H1 (cell line): ENCODE measurements at regions not wholly inside any gene's neighbourhood (a gene's known extent, or its start where the extent isn't known, plus 50 kb on each side); places are given as distances from the start of the nearest gene placed in this dataset.

ENCODE experiments used
- CTCF ChIA-PET: fragments of 300-600 bp; sonication (Branson Sonifier 250); formaldehyde crosslinking; loops from one replicate; lab custom pipeline; 2021; ENCODE audit not compliant: partially characterized antibody; lab: Charles Lee
- POLR2A ChIA-PET: fragments of 300-600 bp; sonication (Branson Sonifier 250); formaldehyde crosslinking; loops from one replicate; lab custom pipeline; 2021; ENCODE audit warnings: inconsistent platforms; ENCODE audit not compliant: partially characterized antibody; lab: Charles Lee
- DNase-seq, 2 experiments: peaks; one replicate each; pipeline versions ENCODE4 v3.0.0 to v3.0.0-alpha.2; 2010 to 2022; ENCODE audit warnings: low spot score in 2 of 2, low read depth in 1 of 2, mixed read lengths in 1 of 2
- FAIRE-seq: peaks from 2 replicates; lab custom pipeline; 2011; peaks lifted over from hg19 to GRCh38; lab: Jason Lieb, UNC
- H2AFZ ChIP-seq: 2 replicates; pipeline ENCODE4 v1.8.1; 2012; ENCODE audit warnings: low read length, inconsistent platforms
- H2AK5ac ChIP-seq: 2 replicates; pipeline ENCODE4 v1.6.1; 2013; ENCODE audit warnings: low read depth, low read length
- H2BK120ac ChIP-seq: replicated peaks from 2 replicates; pipeline ENCODE3; 2013; ENCODE audit warnings: low read depth, low read length, inconsistent platforms
- H2BK12ac ChIP-seq: 2 replicates; pipeline ENCODE4 v1.6.1; 2013; ENCODE audit warnings: low read depth, low read length
- H2BK15ac ChIP-seq: 2 replicates; pipeline ENCODE4 v1.6.1; 2013; ENCODE audit warnings: low read length
- H2BK20ac ChIP-seq: 2 replicates; pipeline ENCODE4 v1.6.1; 2013; ENCODE audit warnings: low read length
- H2BK5ac ChIP-seq: 2 replicates; pipeline ENCODE4 v1.6.1; 2013; ENCODE audit warnings: low read depth, low read length
- H3K14ac ChIP-seq: 2 replicates; pipeline ENCODE4 v1.6.1; 2013; ENCODE audit warnings: inconsistent platforms; ENCODE audit not compliant: insufficient read length
- H3K18ac ChIP-seq: 2 replicates; pipeline ENCODE4 v1.6.1; 2013; ENCODE audit warnings: low read length; ENCODE audit errors: extremely low read depth
- H3K23ac ChIP-seq: 2 replicates; pipeline ENCODE4 v1.6.1; 2013; ENCODE audit warnings: inconsistent platforms; ENCODE audit not compliant: insufficient read length
- H3K23me2 ChIP-seq: 2 replicates; pipeline ENCODE4 v1.6.1; 2013; ENCODE audit warnings: low read depth, low read length
- H3K27ac ChIP-seq: 2 replicates; pipeline ENCODE4 v1.6.1; 2011; ENCODE audit warnings: low read depth, low read length, inconsistent platforms
- H3K27me3 ChIP-seq, 4 experiments: replicated peaks in 1 of 4; 1 replicate in 1 of 4; 2 replicates in 3 of 4; pipeline versions ENCODE4 v1.6.1 to v1.8.1; 2011 to 2013; ENCODE audit warnings: low read length in 3 of 4, mild to moderate bottlenecking in 3 of 4, inconsistent platforms in 2 of 4, mixed read lengths in 2 of 4, moderate library complexity in 1 of 4; ENCODE audit not compliant: control insufficient read depth in 3 of 4, insufficient read depth in 3 of 4; ENCODE audit errors: extremely low read depth in 1 of 4
- H3K36me3 ChIP-seq, 4 experiments: 2 replicates each; pipeline versions ENCODE4 v1.6.1 to v1.8.1; 2011 to 2013; ENCODE audit warnings: mild to moderate bottlenecking in 4 of 4, low read length in 3 of 4, moderate library complexity in 2 of 4, control low read depth in 1 of 4, inconsistent platforms in 1 of 4; ENCODE audit not compliant: insufficient read depth in 4 of 4, control insufficient read depth in 2 of 4
- H3K4ac ChIP-seq: replicated peaks from 2 replicates; pipeline ENCODE3; 2013; ENCODE audit warnings: low read length, low read depth, mixed read lengths, inconsistent platforms; ENCODE audit not compliant: insufficient read length
- H3K4me1 ChIP-seq, 4 experiments: replicated peaks in 1 of 4; 1 replicate in 1 of 4; 2 replicates in 3 of 4; pipeline versions ENCODE4 v1.6.1 to v1.8.1; 2011 to 2013; ENCODE audit warnings: low read length in 3 of 4, inconsistent platforms in 2 of 4, mixed read lengths in 1 of 4; ENCODE audit not compliant: insufficient read depth in 4 of 4, control insufficient read depth in 3 of 4
- H3K4me2 ChIP-seq, 2 experiments: 2 replicates each; pipeline versions ENCODE4 v1.6.1 to v1.8.1; 2011 to 2013; ENCODE audit warnings: low read depth in 2 of 2, low read length in 2 of 2, control low read depth in 1 of 2, inconsistent platforms in 1 of 2, mild to moderate bottlenecking in 1 of 2; ENCODE audit not compliant: insufficient read depth in 1 of 2
- H3K4me3 ChIP-seq, 4 experiments: fragments of 200-600, 300-600 bp in 1 of 4; sonication (generic), shearing (Covaris generic), sonication (Bioruptor Twin) in 1 of 4; 2 replicates each; pipeline versions ENCODE4 v1.5.1 to v1.8.1; 2011 to 2016; ENCODE audit warnings: low read length in 4 of 4, low read depth in 3 of 4, control low read depth in 2 of 4, inconsistent platforms in 2 of 4, mild to moderate bottlenecking in 2 of 4, mixed read lengths in 1 of 4, moderate library complexity in 1 of 4; ENCODE audit not compliant: insufficient read depth in 2 of 4; ENCODE audit errors: extremely low read depth in 1 of 4
- H3K56ac ChIP-seq: replicated peaks from 2 replicates; pipeline ENCODE3; 2013; ENCODE audit warnings: low read depth, mild to moderate bottlenecking, mixed read lengths, low read length, inconsistent platforms; ENCODE audit not compliant: insufficient read length
- H3K79me1 ChIP-seq: 2 replicates; pipeline ENCODE4 v1.6.1; 2013; ENCODE audit warnings: low read depth, low read length, control low read depth
- H3K79me2 ChIP-seq, 2 experiments: 2 replicates each; pipeline versions ENCODE4 v1.6.1 to v1.8.1; 2012 to 2013; ENCODE audit warnings: low read length in 2 of 2, mild to moderate bottlenecking in 2 of 2, inconsistent platforms in 1 of 2; ENCODE audit not compliant: insufficient read depth in 2 of 2, control insufficient read depth in 1 of 2
- H3K9ac ChIP-seq, 4 experiments: replicated peaks in 1 of 4; 1 replicate in 1 of 4; 2 replicates in 3 of 4; pipeline versions ENCODE4 v1.6.1 to v1.8.1; 2011 to 2013; ENCODE audit warnings: low read depth in 3 of 4, low read length in 3 of 4, control low read depth in 2 of 4, mild to moderate bottlenecking in 2 of 4, moderate library complexity in 2 of 4, inconsistent platforms in 1 of 4; ENCODE audit errors: extremely low read depth in 1 of 4
- H3K9me3 ChIP-seq, 2 experiments: 2 replicates each; pipeline versions ENCODE4 v1.6.1 to v1.8.1; 2012 to 2013; ENCODE audit warnings: mild to moderate bottlenecking in 2 of 2, moderate library complexity in 2 of 2, control low read depth in 1 of 2, inconsistent platforms in 1 of 2, low read depth in 1 of 2, low read length in 1 of 2, mixed read lengths in 1 of 2; ENCODE audit not compliant: insufficient read depth in 2 of 2
- H4K20me1 ChIP-seq, 2 experiments: replicated peaks in 1 of 2; 2 replicates each; pipeline versions ENCODE3 to v1.8.1; 2011 to 2013; ENCODE audit warnings: inconsistent platforms in 2 of 2, low read length in 2 of 2, mild to moderate bottlenecking in 1 of 2; ENCODE audit not compliant: insufficient read depth in 2 of 2, control insufficient read depth in 1 of 2
- H4K5ac ChIP-seq: 2 replicates; pipeline ENCODE4 v1.6.1; 2013; ENCODE audit warnings: low read length, low read depth, mixed read lengths, inconsistent platforms; ENCODE audit not compliant: insufficient read length
- H4K8ac ChIP-seq: 2 replicates; pipeline ENCODE4 v1.8.0; 2013; ENCODE audit warnings: mild to moderate bottlenecking, moderate library complexity, low read length, inconsistent platforms; ENCODE audit not compliant: insufficient read depth; ENCODE audit errors: extremely low read depth
- H4K91ac ChIP-seq: replicated peaks from 2 replicates; pipeline ENCODE3; 2013; ENCODE audit warnings: low read length, mixed read lengths, inconsistent platforms; ENCODE audit not compliant: insufficient read length
- CTBP2 ChIP-seq: IDR thresholded peaks from 2 replicates; pipeline ENCODE4 v1.7.0; 2011; ENCODE audit warnings: borderline replicate concordance, mild to moderate bottlenecking, moderate library complexity, mixed read lengths, low read length; ENCODE audit not compliant: insufficient read depth, insufficient read length
- EGR1 ChIP-seq: IDR thresholded peaks from 2 replicates; pipeline ENCODE4 v1.6.1; 2011; ENCODE audit warnings: low read depth, low read length, borderline replicate concordance
- KDM1A ChIP-seq: fragments of 200-600, 300-600 bp; sonication (generic); IDR thresholded peaks from 2 replicates; pipeline ENCODE4 v1.7.1; 2016; ENCODE audit warnings: mild to moderate bottlenecking, low read length, borderline replicate concordance
- RFX5 ChIP-seq: IDR thresholded peaks from 2 replicates; pipeline ENCODE4 v1.6.1; 2011; ENCODE audit warnings: low read depth, low read length, improper control_type of control experiment, borderline replicate concordance
- RXRA ChIP-seq: IDR thresholded peaks from 2 replicates; pipeline ENCODE4 v1.6.1; 2011; ENCODE audit warnings: low read depth, mild to moderate bottlenecking, low read length, moderate library complexity; ENCODE audit not compliant: insufficient read depth
- SIX5 ChIP-seq: IDR thresholded peaks from 2 replicates; pipeline ENCODE4 v1.6.1; 2011; ENCODE audit warnings: mild to moderate bottlenecking, low read depth, low read length
- SUZ12 ChIP-seq: fragments of 200-600 bp; sonication (generic); IDR thresholded peaks from 2 replicates; pipeline ENCODE4 v1.6.1; 2012; ENCODE audit warnings: mild to moderate bottlenecking, inconsistent platforms, low read length, moderate library complexity, mixed read lengths

- H3K9me3 ChIP-seq, result no peaks in the 10 kb centered on the region
- H3K4ac ChIP-seq, result no peak overlapping the region
- H3K79me2 ChIP-seq, result no peaks in the 10 kb centered on the region
- DNase-seq (no peak), FAIRE-seq (no peak)
- H3K23me2 ChIP-seq, result 0 out of 2 replicates have a peak, but pooled peaks cover 1% of the 10 kb centered on the region
- H4K91ac ChIP-seq, result no peak overlapping the region
- no peak overlapping the region for H2BK15ac ChIP-seq
- H3K4me1 ChIP-seq, result no peaks in the 10 kb centered on the region; a peak in 1 of 7 replicates
- no peak overlapping the region for H3K9ac ChIP-seq
- H3K79me1 ChIP-seq, result no peaks in the 10 kb centered on the region
- no peak overlapping the region for H2BK5ac ChIP-seq
- no peak overlapping the region for H3K56ac ChIP-seq
- no peak overlapping the region for H3K27ac ChIP-seq
- H2BK12ac ChIP-seq, result no peak overlapping the region
- H4K5ac ChIP-seq, result no peak overlapping the region
- ChIA-PET POLR2A (no interaction called here), CTCF (interaction anchor here (0.6 to 2.2 kb wide), 10 partner anchors 64 to 490 kb away, joined by 3 to 11 read pairs (median 3); no protein-coding TSS in a partner anchor)
- no peak overlapping the region for H2BK120ac ChIP-seq
- no peaks in the 10 kb centered on the region for H3K27me3 ChIP-seq
- H4K20me1 ChIP-seq, result no peaks in the 10 kb centered on the region
- H2BK20ac ChIP-seq, result no peak overlapping the region
- H3K4me2 ChIP-seq, result no peak overlapping the region
- H4K8ac ChIP-seq, result no peak overlapping the region
- no peak for TF ChIP-seq KDM1A
- no peak for TF ChIP-seq SIX5
- TF ChIP-seq SUZ12, result no peak
- TF ChIP-seq EGR1, result no peak
- TF ChIP-seq CTBP2, result no peak
- TF ChIP-seq RXRA, result no peak
- no peak for TF ChIP-seq RFX5
- H3K18ac ChIP-seq, result no peak overlapping the region
- no peak overlapping the region for H3K4me3 ChIP-seq
- no peak overlapping the region for H2AFZ ChIP-seq
- H3K14ac ChIP-seq, result no peak overlapping the region
- no peak overlapping the region for H2AK5ac ChIP-seq
- no peak overlapping the region for H3K23ac ChIP-seq
- H3K36me3 ChIP-seq, result no peaks in the 10 kb centered on the region
These were observed 238.6 kb downstream of the NKX6-1 start for GRCh38 chr4:84260495-84260894.
